Upper lobe of right lung (tissue), 1 donor: ENCODE measurements at regions not wholly inside any gene's neighbourhood (a gene's known extent, or its start where the extent isn't known, plus 50 kb on each side); places are given as distances from the start of the nearest gene placed in this dataset.

Experiments
- ATAC-seq: fragments of 200-7000 bp; cut with Tn5 transposase; one replicate; pipeline ENCODE4 v1.9.1; 2020; ENCODE audit warnings: mild to moderate bottlenecking, moderate library complexity
- DNase-seq: peaks from one replicate; pipeline ENCODE4 v3.0.0-alpha.2; 2020
- H3K27ac ChIP-seq: fragments of 200-600 bp; one replicate; pipeline ENCODE4 v1.8.0; 2022
- H3K27me3 ChIP-seq: fragments of 200-600 bp; one replicate; pipeline ENCODE4 v1.8.0; 2022; ENCODE audit warnings: mild to moderate bottlenecking
- H3K36me3 ChIP-seq: fragments of 200-600 bp; one replicate; pipeline ENCODE4 v1.8.0; 2022
- H3K4me1 ChIP-seq: fragments of 200-600 bp; one replicate; pipeline ENCODE4 v1.8.0; 2022
- H3K4me3 ChIP-seq: fragments of 200-600 bp; one replicate; pipeline ENCODE4 v1.8.0; 2022; ENCODE audit warnings: mild to moderate bottlenecking
- H3K9me3 ChIP-seq: fragments of 200-600 bp; one replicate; pipeline ENCODE4 v1.8.0; 2022
- intact Hi-C: fragments of 100-400 bp; cut with DNase I; formaldehyde crosslinking; loops from one replicate; pipeline ENCODE4 v1.11.0; 2022
- TF ChIP-seq, protein P1 (sequence below): fragments of 200-600 bp; IDR thresholded peaks from one replicate; pipeline ENCODE4 v1.8.0; 2022; ENCODE audit warnings: antibody characterized with exemption
- donor health status: DM: no; HTN: yes; CAD: no; lungs with severe emphysema.

DNA sequence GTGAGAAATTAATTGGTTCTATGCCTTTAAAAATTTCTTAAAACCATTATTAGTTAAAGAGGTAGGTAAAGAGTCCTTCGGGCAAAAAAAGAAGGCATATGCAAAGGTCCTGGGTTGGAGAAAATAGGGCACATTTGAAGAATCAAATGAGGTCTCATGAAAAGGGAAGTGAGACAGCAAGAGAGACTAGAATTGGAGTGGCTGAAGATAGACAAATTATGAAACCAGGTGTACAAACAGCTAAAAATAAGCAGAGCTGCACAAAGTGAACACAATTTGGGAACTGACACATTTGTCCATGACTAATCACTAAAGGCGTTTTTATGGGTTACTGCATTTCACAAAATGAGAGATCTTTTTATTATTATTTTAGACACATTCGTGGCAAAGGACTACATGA lies 581.2 kb downstream of the PYDC2 start:
- Histone ChIP-seq H3K27ac (no peak overlapping the region), H3K27me3 (no peaks in the 10 kb centered on the region), H3K4me3 (no peak overlapping the region), H3K4me1 (no peaks in the 10 kb centered on the region), H3K9me3 (no peaks in the 10 kb centered on the region), H3K36me3 (no peaks in the 10 kb centered on the region)
- no peak for ATAC-seq
- TF ChIP-seq, protein P1, sequence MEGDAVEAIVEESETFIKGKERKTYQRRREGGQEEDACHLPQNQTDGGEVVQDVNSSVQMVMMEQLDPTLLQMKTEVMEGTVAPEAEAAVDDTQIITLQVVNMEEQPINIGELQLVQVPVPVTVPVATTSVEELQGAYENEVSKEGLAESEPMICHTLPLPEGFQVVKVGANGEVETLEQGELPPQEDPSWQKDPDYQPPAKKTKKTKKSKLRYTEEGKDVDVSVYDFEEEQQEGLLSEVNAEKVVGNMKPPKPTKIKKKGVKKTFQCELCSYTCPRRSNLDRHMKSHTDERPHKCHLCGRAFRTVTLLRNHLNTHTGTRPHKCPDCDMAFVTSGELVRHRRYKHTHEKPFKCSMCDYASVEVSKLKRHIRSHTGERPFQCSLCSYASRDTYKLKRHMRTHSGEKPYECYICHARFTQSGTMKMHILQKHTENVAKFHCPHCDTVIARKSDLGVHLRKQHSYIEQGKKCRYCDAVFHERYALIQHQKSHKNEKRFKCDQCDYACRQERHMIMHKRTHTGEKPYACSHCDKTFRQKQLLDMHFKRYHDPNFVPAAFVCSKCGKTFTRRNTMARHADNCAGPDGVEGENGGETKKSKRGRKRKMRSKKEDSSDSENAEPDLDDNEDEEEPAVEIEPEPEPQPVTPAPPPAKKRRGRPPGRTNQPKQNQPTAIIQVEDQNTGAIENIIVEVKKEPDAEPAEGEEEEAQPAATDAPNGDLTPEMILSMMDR, result no peak
- DNase-seq, result no peak
- intact Hi-C loops, result no loop called here

DNA sequence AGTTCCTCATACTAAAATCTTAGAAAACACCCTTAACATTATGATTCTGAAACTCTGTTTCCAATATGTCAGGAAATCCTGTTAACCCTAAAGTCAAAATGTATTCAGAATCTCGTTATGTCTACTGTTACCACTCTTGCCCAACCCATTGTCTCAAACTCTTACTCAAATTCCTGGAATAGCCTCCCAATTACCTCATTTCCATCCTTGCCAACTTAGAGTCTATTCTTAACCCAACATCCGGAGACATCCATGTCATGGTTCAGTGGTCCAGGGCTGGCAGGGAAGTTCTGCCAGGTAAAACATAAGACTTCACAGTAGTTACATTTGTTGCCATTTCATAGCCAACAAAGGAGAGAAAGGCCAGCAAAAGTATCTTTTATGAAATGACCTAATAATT lies 593.9 kb downstream of the PYDC2 start:
- DNase-seq, result no peak
- intact Hi-C loops, result no loop called here
- H3K4me1 ChIP-seq, result no peaks in the 10 kb centered on the region

DNA sequence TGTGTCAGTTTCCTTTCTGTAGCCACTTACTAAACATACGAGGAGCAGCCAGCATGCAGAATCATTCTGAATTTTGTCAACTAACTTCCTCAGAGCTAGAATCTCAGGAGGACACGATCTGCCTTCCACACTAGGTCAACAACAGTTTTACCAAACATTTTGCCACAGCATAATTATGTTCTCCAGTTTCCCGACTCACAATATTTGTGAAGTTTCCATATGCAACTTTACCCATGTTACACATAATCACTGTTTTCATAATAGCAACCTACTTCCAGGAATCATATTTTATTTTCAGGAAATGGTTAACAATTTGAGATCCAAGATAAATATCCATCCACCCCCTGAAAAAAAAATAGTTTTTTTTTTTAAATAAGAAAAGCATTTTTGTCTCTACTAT lies 595.0 kb downstream of the PYDC2 start:
- Histone ChIP-seq H3K9me3 (no peaks in the 10 kb centered on the region), H3K4me3 (no peak overlapping the region), H3K27me3 (no peaks in the 10 kb centered on the region), H3K27ac (no peak overlapping the region), H3K4me1 (no peaks in the 10 kb centered on the region), H3K36me3 (no peaks in the 10 kb centered on the region)
- ATAC-seq (no peak), DNase-seq (no peak)
- TF ChIP-seq, protein P1, result no peak
- intact Hi-C loops, result no loop called here

More for the DNA sequence above, 593.9 kb downstream of the PYDC2 start:
- TF ChIP-seq, protein P1, result no peak
- no peak for ATAC-seq
- no peak overlapping the region for H3K27ac ChIP-seq
- H3K36me3 ChIP-seq, result no peaks in the 10 kb centered on the region
- H3K9me3 ChIP-seq, result no peaks in the 10 kb centered on the region
- H3K4me3 ChIP-seq, result no peak overlapping the region
- no peaks in the 10 kb centered on the region for H3K27me3 ChIP-seq

DNA sequence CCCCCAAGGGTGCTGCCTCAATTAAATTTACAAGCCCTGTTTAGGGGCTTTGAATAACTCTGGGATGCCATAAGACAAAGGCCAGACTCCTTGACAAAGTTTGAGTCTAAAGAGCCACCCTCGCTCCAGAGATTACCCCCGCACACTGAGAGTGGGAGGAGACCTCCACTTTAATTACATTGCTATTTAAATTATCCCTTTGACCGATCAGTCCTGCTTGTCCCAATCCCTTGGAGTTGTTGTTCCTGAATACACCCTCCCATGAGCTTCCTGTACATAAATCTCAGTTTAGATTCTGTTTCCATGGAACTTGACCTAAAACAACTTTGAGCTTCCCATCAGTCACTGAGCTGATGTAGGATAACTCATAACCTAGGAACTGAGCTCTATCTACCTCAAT lies 596.3 kb downstream of the PYDC2 start:
- intact Hi-C loops, result no loop called here
- no peaks in the 10 kb centered on the region for H3K4me1 ChIP-seq
- TF ChIP-seq, protein P1, result no peak
- no peak for DNase-seq
- no peak overlapping the region for H3K27ac ChIP-seq
- H3K36me3 ChIP-seq, result no peaks in the 10 kb centered on the region
- no peaks in the 10 kb centered on the region for H3K27me3 ChIP-seq
- H3K9me3 ChIP-seq, result no peaks in the 10 kb centered on the region
- ATAC-seq, result no peak
- H3K4me3 ChIP-seq, result no peak overlapping the region

DNA sequence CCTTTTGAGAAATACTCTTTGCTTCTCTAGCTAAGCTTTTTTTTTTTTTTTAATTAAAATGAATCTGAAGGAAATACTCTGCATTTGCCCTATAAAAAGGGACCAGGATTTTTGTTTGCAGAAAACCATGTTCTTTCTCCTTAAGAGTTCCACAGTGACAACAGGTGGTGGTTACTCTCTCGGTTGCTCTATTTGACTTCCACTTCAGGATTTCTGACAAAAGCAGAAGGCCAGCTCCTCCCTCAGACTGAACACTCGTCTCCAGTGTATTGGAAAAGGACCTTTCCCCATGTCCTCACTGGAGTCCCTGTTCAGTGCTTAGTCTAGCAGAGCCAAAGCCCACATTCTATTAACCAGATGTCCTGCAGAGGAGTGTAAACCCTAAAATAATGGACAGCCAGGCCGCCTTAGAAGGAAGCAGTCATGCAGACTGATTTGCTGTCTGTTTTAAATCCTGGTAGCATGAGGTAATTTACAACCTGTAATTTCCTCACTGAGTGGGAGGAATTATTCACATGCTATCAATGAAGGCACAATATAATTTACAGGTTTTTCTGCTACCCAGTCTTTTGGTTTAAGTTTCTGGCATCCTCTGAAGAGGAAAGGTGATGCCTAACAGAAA lies 599.3 kb downstream of the PYDC2 start:
- DNase-seq (no peak), ATAC-seq (no peak)
- Histone ChIP-seq H3K27me3 (no peaks in the 10 kb centered on the region), H3K9me3 (no peaks in the 10 kb centered on the region), H3K4me1 (no peaks in the 10 kb centered on the region), H3K4me3 (no peak overlapping the region), H3K27ac (no peak overlapping the region), H3K36me3 (no peaks in the 10 kb centered on the region)
- intact Hi-C loops, result no loop called here
- TF ChIP-seq, protein P1, result no peak

DNA sequence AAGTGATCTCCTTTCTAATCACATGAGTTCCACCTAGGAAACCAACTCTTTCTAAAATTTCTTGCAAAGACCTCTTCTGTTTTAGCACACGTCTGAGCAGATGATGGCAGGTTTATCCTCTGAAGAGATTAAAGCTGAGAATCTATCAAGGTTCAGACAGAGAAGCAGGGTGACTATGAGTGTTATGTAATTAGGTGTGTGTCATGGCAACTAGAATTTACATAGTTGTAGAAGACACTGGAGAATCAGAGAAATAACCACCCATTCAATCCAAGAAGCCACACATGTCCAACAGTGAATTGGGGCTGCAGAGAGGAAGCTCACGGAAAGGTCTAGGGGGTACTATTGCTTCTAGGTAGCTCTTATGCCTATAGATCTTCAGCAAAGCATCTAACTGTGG lies 600.5 kb downstream of the PYDC2 start:
- no peak overlapping the region for H3K4me3 ChIP-seq
- no peaks in the 10 kb centered on the region for H3K36me3 ChIP-seq
- no peaks in the 10 kb centered on the region for H3K9me3 ChIP-seq
- H3K4me1 ChIP-seq, result no peaks in the 10 kb centered on the region
- intact Hi-C loops, result no loop called here
- H3K27me3 ChIP-seq, result no peaks in the 10 kb centered on the region
- no peak for ATAC-seq
- H3K27ac ChIP-seq, result no peak overlapping the region
- TF ChIP-seq, protein P1, result no peak
- DNase-seq, result no peak
